GM04503 (cell line): ENCODE measurements at regions not wholly inside any gene's neighbourhood (a gene's known extent, or its start where the extent isn't known, plus 50 kb on each side); places are given as distances from the start of the nearest gene placed in this dataset.

Source experiments
- DNase-seq: peaks from one replicate; pipeline ENCODE4 v3.0.0-alpha.2; 2012; ENCODE audit warnings: low read depth

DNA sequence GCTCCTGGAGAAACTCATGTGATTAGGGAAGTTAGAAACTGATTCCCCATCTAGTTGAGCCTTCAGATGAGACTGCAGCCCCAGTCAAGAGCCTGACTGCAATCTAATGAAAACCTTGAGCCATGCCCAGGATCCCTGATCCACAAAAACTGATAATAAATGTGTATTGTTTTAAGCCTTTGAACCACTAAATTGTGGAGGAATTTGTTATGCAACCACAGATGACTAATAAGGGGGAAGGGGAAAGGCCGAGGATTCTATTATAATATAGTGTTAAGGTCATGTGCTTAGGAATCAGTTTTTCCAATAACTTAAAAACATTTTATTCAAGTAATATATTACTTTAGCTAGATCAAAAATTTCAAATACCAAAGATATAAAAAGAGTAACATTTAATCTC is 52.8 kb upstream of the USP25 start:
- DNase-seq: no peak

DNA sequence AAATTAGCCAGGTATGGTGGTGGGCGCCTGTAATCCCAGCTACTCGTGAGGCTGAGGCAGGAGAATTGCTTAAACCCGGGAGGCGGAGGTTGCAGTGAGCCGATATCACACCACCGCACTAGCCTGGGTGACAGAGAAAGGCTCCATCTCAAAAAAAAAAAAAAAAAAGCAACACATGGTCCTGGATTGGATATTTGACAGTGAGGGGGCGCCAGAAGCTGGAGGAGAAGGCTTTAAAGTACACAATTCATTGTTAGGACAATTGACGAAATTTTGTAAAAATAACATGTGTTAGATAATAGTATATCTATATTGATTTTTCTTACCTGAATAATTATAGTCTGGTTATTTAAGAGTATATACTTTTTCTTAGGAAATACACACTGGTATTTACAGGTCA is 50.2 kb upstream of the USP25 start:
- no peak for DNase-seq
